ENCODE measurements at regions not wholly inside any gene's neighbourhood (a gene's known extent, or its start where the extent isn't known, plus 50 kb on each side); places are given as distances from the start of the nearest gene placed in this dataset.

- TF ChIP-seq BACH1 (IDR thresholded peaks at IDR 0.05; ENCODE audit: low read length) (no peak), RAD21 (IDR thresholded peaks at IDR 0.05 in 1 of 2, conservative IDR thresholded peaks at IDR 0.05 in 1 of 2; ENCODE audit: low read depth in 2 of 2, low read length in 2 of 2) (peak; percentile 46 to 53), BCL11A (IDR thresholded peaks at IDR 0.05; ENCODE audit: low read depth in 2 of 2, low read length in 2 of 2) (no peak)
These were observed 77.6 kb downstream of the CLRN3 start (continued) for GRCh38 chr10:127815147-127815546.
